Epidermal melanocyte (primary cell): ENCODE measurements at regions not wholly inside any gene's neighbourhood (a gene's known extent, or its start where the extent isn't known, plus 50 kb on each side); places are given as distances from the start of the nearest gene placed in this dataset.

Source experiments
- DNase-seq: peaks from one replicate; pipeline ENCODE4 v3.0.0; 2011; ENCODE audit warnings: low spot score; ENCODE audit not compliant: insufficient read length

DNA sequence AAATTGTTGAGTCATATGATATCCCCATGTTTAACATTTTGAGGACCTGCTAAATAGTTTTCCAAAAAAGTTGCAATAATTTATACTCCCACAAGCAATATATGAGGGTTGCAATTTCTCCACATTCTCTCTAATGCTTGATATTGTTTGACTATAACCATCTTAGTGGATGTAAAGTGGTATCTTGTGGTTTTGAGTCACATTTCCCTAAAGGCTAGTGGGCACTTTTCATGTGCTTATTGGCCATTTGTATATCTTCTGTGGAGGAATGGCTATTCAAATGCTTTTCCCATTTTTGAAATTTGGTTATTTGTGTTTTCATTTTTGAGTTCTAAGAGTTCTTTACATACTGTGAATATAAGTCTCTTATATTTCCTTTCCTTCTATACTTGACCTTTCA lies 82.7 kb downstream of the SCG2 start:
- DNase-seq = no peak

DNA sequence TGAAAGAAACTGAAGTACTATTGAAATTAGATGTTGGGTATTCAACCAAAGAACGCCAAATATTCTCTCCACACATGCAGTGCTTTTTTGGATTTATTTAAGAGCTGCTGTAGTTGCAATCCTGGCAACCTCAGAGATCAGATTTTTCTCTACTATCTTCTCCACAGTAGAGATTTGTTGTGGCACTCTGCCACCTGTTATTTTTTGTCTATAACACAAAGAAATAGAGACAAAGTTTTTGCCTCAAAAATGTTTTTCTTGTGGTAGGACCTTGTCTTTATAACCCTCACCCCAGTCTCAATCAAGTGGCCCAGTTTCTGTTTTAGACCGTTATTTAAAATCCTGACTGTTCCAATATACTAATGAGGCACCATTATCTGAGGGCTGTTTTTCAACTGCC lies 79.4 kb downstream of the SCG2 start:
- no peak for DNase-seq

DNA sequence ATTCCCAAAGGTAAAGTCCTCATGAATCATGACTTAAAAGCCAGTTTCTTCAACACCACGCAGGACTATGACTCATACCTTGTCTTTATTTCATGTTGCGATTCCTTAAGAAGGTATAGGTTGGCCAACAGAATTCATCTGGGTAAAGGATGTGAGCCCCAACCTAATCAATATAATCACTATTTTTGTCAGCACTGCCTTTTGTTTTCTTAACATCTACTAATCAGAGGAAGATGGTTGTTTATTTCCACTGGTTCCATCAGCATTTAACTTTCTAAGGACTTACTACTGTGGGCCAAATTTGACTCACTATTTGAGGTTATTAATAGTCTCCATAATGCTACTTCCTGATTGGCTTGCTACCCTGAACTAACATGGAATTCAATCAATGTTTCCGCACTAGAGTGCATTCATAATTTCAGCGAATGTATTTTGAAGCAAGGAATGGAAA lies 78.6 kb downstream of the SCG2 start:
- no peak for DNase-seq

DNA sequence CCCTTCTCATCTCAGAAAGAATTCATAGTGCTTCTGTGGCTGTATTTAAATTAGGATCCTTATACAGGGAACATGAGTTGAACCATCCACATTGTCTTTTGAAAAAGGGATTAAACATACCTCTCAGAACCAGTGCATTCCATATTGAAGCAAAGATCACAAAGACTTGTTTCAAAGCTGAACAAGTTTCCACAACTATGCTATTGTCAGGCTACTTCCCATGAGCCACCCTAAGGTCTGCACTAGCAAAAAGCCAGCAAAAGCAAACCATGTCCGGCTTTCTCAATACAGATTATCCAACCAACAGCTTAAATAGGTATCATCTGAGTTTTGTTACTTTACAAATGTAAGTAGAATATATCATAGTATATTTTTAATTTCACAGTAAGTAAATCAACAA lies 78.1 kb downstream of the SCG2 start:
- no peak for DNase-seq

DNA sequence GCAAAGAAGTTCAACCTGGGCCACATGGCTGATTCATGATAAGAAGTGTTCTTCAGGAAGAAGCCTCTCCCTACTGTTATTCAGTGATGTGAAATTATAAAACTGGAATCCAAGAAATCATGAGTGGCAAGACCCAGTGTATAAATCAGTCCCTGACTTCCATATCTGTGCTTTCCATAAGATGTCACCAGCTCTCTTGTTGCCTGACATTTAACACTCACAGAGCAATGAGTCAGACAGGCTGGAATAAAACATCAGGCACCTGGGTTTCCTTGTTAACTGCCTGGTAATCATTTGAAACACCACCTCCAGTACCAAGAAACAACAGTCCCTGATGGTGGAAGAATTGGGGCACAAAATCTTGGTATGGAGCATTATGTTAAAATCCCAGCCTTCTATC lies 76.1 kb downstream of the SCG2 start:
- no peak for DNase-seq

DNA sequence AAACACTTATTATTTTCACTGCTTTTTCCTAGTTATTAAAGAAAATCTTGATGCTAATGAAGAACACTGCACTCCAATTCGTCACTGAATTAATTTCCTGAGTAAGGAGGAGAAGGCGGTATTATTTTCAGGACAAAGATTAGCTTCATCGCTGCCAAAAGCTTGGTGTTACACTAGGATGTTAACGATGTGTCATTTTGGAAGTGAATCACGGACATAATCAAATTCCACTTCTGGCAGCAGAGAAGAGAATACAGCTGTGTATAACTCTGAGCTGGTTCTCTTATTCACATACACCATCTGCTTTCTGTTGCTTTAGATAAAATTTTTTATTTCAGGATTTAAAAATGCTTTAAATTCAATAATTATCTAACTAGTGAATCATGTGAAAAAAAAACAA lies 74.1 kb downstream of the SCG2 start:
- no peak for DNase-seq

DNA sequence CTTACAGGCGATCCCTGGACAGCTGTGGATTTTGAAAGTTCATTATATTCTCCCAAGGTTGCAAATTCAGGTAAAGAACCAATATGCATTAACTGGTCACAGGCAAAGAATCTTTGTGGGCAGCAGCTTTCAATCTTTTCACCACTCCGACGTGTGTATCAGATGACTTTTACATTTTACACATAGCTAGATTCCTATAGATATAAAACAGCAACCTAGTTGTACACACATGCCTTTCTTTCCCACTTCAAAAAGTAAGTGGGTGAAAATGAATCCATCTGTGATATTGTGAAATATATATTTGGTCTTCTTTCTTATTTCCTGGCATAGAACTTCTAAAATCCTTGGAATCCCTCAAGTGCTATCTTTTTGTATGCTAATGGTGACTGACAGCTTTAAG lies 72.5 kb downstream of the SCG2 start:
- no peak for DNase-seq

DNA sequence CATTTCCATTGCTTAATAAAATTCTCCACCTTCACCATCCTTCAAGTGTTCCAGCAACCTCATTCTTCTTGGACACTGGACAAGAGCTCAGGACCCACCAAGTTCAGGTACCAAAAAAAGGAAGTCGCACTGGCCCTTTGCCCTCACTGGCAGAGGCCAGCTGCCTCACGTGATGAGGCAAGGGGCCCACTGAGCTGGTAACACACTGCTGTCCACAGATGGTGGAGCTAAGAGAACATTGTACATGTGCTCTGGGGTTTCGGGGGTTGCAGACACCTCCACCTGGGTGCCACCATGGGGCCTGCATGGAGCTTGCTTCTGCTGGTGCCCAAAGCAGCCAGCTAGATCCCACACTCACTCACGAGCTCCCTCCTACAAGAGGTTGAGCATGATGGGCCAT lies 71.3 kb downstream of the SCG2 start:
- DNase-seq = no peak

DNA sequence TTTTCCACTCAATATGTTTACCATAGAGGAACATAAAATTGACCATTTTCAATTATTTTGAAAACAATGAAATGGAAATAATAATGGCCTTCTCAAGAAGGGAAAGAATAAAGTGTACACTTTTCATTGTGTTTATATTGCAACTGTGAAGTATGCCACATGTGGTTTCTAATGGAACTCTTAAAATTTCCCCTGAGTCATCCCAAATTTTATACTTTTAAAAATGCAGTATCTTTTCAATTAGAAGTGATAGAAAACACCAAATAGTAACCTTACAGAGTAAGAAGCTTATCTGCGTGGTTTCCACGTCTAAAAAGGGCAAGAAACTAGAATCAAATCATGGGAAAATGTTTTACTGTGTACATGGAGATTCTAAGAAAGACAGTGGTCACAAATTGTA lies 70.0 kb downstream of the SCG2 start:
- no peak for DNase-seq

DNA sequence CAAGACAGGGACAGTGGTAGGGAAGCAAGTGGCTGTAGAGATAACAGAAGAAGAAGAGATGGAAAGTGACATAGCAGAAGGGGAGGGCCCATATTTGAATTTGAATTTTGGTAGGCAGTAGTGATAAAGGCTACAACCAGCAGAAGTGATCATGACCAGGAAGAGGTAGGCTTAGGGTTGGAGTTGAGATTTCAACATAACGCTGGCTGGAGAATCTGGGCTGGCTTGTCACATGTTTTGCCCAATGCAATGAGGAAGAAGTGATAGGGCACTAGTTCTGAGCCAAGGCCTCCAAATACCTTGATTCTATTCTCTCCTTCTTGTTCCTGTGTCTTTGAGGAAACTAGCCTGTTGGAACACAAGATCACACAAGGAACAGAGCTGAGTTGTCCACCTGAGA lies 69.4 kb downstream of the SCG2 start:
- no peak for DNase-seq

DNA sequence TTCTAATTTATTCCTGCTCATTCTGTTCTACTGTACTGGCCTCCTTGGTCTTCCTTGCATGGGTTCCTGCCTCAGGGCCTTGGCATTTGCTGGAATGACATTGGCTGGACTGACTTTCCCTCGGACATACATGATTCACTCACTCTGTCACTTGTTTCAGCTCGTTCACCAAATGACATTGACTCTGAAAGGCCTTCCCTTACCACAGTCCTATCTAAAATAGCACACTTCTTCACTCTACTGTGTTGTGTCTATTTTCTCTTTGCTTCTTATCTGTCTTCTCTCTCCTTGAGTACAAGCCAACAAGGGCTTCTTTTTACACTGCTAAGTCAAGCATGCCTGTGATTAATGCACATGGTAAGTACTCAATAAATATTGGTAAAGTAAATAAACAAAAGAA lies 65.6 kb downstream of the SCG2 start:
- DNase-seq = no peak

DNA sequence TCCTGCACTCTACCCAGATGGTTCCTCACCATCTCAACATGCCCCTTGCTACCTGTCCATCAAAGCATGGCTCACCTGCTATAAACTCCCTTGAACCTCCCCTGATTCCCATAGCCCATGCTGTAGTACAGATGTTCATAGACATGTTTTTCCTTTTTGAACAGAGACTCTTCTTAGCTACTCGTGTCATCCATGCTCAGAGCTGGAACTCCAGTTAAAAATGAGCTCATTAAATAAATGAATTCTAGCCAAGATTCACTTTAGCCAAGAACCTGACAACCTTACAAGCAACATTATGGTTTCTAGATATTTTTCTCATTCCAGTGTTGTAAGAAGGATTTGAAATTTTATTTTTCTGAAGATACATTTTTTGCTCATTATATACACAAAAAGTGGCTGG lies 65.0 kb downstream of the SCG2 start:
- no peak for DNase-seq

DNA sequence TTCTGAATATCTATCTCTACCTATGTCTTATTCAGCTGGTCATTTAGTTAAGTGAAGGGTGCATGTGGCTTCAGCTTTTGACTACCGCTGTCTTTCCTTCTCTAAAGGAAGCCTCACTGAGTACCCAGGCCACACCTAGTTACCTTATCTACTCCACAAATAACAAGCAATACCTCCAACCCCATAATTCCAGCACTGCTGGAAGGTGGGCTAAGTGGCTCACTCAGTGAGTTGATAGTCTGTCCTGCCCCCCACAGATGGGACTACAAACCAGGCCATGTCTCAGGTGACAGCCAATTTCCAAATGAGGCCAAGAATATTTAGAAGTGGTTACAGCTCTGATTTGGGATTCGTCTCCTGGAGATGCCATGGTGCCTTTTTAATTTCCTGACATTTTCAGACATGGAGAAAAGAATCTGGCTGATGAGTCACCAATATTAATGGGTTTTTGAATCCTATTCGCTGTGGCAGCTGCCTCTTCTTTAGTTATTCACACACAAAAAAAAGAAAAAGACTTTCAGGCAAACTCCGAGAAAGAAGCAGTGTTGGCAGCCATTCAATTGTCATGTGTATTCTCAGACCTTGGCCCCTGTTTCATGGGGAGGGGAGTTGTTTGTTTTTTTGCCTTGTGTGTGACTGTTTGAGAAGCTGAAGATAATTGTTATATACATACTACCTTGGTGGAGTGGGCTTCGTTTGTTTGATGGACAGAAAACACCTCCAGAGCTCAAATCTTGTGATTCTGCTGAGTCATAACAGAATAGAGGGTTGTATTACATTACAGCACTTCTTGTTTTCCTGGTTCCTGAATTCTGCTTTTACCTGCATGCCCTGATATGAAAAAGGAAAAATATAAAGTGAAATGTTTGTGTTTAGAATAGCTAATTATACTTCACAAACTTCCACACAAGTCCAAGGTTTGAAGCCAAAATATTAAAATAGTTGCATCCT lies 64.2 kb downstream of the SCG2 start:
- DNase-seq = no peak

DNA sequence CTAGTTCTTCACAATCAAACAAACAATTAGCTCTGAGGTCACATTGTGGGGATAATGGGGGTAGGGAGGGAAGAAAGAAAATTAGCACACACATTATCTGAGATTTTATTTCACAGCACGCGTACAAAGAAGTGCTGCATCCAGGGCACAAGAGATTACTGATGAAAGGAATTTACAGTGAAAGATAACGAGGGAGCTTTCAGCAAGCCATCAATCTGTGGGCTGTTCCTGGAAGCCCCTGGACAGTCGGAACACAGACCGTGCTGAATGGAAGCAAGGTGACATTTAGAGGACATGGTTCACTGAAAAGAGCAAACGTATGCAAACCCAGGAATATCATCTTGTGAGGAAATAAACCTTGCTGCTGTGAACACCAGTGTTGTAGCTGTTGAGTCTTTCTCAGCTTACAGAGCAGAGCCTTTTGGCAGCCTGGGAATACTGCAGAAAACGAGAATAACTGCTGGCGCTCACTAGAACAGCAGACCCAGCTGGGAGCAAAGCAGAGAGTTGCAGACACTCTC lies 63.2 kb downstream of the SCG2 start:
- DNase-seq = no peak

DNA sequence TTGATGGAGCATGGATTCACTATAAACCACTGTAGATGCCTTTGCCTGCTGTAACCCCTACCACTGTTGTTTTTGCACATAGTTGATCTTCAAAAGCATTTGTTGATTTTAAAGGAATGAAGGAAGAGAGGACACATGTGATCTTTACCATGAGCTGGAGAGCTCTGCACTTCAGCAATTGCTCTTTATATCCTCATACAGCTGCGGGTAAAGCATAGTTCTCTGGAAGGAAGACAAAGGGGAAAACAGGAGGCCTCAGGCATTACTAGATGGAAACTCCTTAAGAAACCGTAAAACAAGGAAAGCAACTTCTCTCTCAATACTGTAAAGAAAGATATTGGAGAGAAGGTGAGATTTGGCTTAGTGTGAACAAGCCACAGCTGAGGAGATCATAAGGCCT lies 60.6 kb downstream of the SCG2 start:
- no peak for DNase-seq

DNA sequence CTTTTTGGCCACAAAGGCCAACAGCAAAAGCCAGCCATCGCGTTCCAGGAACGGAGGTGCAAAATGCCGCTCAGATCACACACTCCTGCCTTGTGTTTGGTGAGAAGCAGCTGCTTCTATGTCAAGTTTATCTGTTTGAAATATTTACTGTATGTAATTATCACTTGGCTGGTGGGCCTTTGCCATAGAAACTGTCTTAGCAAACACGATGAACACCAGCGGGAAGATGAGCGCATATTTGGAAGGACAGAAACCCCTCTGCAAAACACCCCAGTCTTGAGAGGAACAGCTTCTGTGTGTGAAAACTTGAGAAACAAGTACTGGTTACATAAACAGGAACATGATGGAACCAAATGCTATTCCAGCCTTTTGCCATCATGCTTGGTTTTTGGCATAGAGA lies 59.7 kb downstream of the SCG2 start:
- DNase-seq = no peak

DNA sequence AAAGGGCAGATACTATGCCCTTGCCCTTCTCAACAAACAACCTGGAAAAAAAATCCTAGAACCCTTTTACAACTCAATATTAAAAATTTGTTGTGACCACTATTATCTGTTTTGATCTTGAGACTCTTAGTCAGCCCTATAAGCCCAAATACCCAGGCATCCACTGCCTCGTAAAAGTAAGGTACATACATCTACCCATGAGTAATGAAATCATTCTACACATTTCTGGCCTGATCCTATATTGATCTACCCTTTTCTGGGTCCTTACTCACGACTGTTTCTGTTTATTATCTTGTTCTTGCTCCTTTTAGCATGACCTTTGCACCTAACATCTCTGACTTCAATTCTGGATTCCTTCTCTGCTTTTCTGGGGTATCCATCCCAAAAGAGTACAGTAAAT lies 56.8 kb downstream of the SCG2 start:
- DNase-seq = no peak

DNA sequence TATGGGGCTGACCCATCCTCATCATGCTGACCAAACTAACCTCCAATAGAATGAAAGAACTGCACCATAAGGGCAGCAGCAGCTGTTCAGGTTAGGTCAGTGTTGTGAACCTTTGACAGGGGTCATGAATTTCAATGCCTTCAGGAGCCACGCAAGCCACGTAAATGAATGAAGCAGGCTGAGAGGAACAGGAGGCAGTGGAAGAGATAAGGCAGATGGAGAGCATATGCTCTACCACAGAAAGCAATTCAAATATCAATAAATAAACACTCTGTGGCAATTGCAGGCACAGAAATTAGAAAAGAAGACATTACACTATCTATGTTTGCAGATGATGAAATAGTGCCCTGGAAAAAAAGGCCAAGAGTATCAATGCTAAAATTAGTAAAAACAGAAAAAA lies 56.3 kb downstream of the SCG2 start:
- no peak for DNase-seq
